Central memory CD8-positive, alpha-beta T cell (primary cell): ENCODE measurements at regions not wholly inside any gene's neighbourhood (a gene's known extent, or its start where the extent isn't known, plus 50 kb on each side); places are given as distances from the start of the nearest gene placed in this dataset.

Experiments
- ATAC-seq: fragments of 150-1000 bp; cut with Tn5 transposase; replicated peaks from 2 replicates; pipeline ENCODE4 v1.10.0; 2022; ENCODE audit warnings: mild to moderate bottlenecking, moderate FRiP score, moderate number of reproducible peaks; ENCODE audit not compliant: poor library complexity, severe bottlenecking; ENCODE audit errors: extremely low read depth
- DNase-seq, 2 donors: peaks; one replicate each; pipeline ENCODE4 v3.0.0; 2021; ENCODE audit warnings: low spot score in 2 of 2
- H3K27ac Mint-ChIP-seq: one replicate; pipeline ENCODE4 v1.8.0; 2022; ENCODE audit warnings: low read depth, mild to moderate bottlenecking, moderate library complexity, mixed read lengths
- H3K27me3 Mint-ChIP-seq: one replicate; pipeline ENCODE4 v1.8.0; 2022; ENCODE audit warnings: mixed read lengths
- H3K36me3 Mint-ChIP-seq: one replicate; pipeline ENCODE4 v1.8.0; 2022; ENCODE audit warnings: mild to moderate bottlenecking, moderate library complexity, mixed read lengths; ENCODE audit not compliant: insufficient read depth
- H3K4me1 Mint-ChIP-seq: one replicate; pipeline ENCODE4 v1.8.0; 2022; ENCODE audit warnings: mixed read lengths
- H3K4me3 Mint-ChIP-seq: one replicate; pipeline ENCODE4 v1.8.0; 2022; ENCODE audit warnings: mild to moderate bottlenecking, moderate library complexity, mixed read lengths
- H3K9me3 Mint-ChIP-seq: one replicate; pipeline ENCODE4 v1.8.0; 2022; ENCODE audit warnings: mixed read lengths

GRCh38 chr3:76652524-76652923 lies 387.4 kb upstream of the ROBO2 start:
- H3K27me3 Mint-ChIP-seq = no peaks in the 10 kb centered on the region
- DNase-seq (no peak), ATAC-seq (no peak)
- no peak overlapping the region for H3K4me3 Mint-ChIP-seq
- no peaks in the 10 kb centered on the region for H3K36me3 Mint-ChIP-seq
- H3K27ac Mint-ChIP-seq = no peak overlapping the region
- H3K4me1 Mint-ChIP-seq = no peaks in the 10 kb centered on the region
- peaks cover 6% of the 10 kb centered on the region for H3K9me3 Mint-ChIP-seq

GRCh38 chr3:76653640-76654251 lies 386.2 kb upstream of the ROBO2 start:
- Mint-ChIP-seq H3K9me3 (peaks cover 4% of the 10 kb centered on the region), H3K27ac (no peak overlapping the region), H3K4me3 (no peak overlapping the region), H3K36me3 (no peaks in the 10 kb centered on the region), H3K27me3 (no peaks in the 10 kb centered on the region), H3K4me1 (no peaks in the 10 kb centered on the region)
- no peak for DNase-seq
- no peak for ATAC-seq

- DNase-seq = no peak
- H3K4me3 Mint-ChIP-seq = no peak overlapping the region
Observed at GRCh38 chr3:76656531-76657070, 383.3 kb upstream of the ROBO2 start.

GRCh38 chr3:76657909-76658308 lies 382.0 kb upstream of the ROBO2 start:
- Mint-ChIP-seq H3K4me3 (no peak overlapping the region), H3K9me3 (peaks cover 11% of the 10 kb centered on the region), H3K27ac (no peak overlapping the region), H3K4me1 (no peaks in the 10 kb centered on the region), H3K27me3 (no peaks in the 10 kb centered on the region), H3K36me3 (no peaks in the 10 kb centered on the region)
- DNase-seq (no peak), ATAC-seq (no peak)

More at GRCh38 chr3:76656531-76657070, 383.3 kb upstream of the ROBO2 start:
- no peak for ATAC-seq
- Mint-ChIP-seq H3K27ac (no peak overlapping the region), H3K9me3 (peaks cover 4% of the 10 kb centered on the region), H3K27me3 (no peaks in the 10 kb centered on the region), H3K4me1 (no peaks in the 10 kb centered on the region), H3K36me3 (no peaks in the 10 kb centered on the region)

GRCh38 chr3:76661527-76662250 lies 378.2 kb upstream of the ROBO2 start:
- H3K36me3 Mint-ChIP-seq = no peaks in the 10 kb centered on the region
- DNase-seq = no peak
- H3K27ac Mint-ChIP-seq = no peak overlapping the region
- H3K9me3 Mint-ChIP-seq = peaks cover 19% of the 10 kb centered on the region
- no peak overlapping the region for H3K4me3 Mint-ChIP-seq
- H3K4me1 Mint-ChIP-seq = no peaks in the 10 kb centered on the region
- ATAC-seq = no peak
- H3K27me3 Mint-ChIP-seq = no peaks in the 10 kb centered on the region

GRCh38 chr3:76664816-76665215 lies 375.1 kb upstream of the ROBO2 start:
- H3K4me3 Mint-ChIP-seq = no peak overlapping the region
- H3K27me3 Mint-ChIP-seq = no peaks in the 10 kb centered on the region
- no peak overlapping the region for H3K27ac Mint-ChIP-seq
- H3K9me3 Mint-ChIP-seq = peaks cover 19% of the 10 kb centered on the region
- no peaks in the 10 kb centered on the region for H3K4me1 Mint-ChIP-seq
- H3K36me3 Mint-ChIP-seq = no peaks in the 10 kb centered on the region
- no peak for ATAC-seq
- no peak for DNase-seq

DNA sequence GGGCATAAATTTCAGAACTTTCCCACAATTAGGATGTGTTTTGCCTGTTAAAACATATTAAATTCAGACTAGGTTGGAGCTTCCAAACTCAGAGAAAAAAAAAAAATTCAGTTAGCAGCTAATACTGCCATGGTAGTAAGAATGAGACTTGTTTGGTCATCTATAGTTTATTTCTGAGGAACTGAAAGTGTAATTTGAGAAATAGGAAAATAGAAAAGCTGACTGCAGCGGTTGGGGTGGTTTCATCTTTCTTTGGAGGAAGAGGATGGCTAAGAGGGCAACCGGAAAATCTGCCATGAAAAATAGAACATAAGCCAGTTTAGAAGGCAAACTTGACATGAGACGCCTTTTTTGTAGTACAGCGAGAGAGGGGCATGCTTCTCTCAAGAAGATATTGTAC lies 371.2 kb upstream of the ROBO2 start:
- Mint-ChIP-seq H3K27me3 (no peaks in the 10 kb centered on the region), H3K4me3 (no peak overlapping the region), H3K27ac (no peak overlapping the region), H3K9me3 (peaks cover 5% of the 10 kb centered on the region), H3K36me3 (no peaks in the 10 kb centered on the region), H3K4me1 (no peaks in the 10 kb centered on the region)
- DNase-seq = no peak
- ATAC-seq = no peak

GRCh38 chr3:76669322-76669721 lies 370.6 kb upstream of the ROBO2 start:
- DNase-seq (no peak), ATAC-seq (no peak)
- Mint-ChIP-seq H3K4me1 (no peaks in the 10 kb centered on the region), H3K27ac (no peak overlapping the region), H3K27me3 (no peaks in the 10 kb centered on the region), H3K36me3 (no peaks in the 10 kb centered on the region), H3K9me3 (no peaks in the 10 kb centered on the region), H3K4me3 (no peak overlapping the region)

DNA sequence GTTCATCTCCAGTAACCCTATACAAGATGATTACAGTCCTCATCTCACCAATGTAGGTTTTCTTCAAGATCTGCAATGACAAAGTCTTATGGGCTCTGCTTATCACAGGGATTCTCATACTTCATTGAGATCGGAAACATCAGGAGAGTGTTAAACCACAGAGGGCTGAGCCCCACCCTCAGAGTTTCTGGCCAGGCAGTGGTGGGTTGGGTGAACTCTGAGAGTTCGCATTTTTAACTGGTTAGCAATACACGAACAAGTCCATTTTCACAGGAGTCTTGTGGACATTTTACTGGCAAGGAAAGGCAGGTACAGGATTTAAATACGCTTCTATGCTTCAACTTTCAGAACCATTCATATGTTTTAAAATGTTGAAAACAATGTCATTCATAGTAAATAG lies 366.7 kb upstream of the ROBO2 start:
- no peaks in the 10 kb centered on the region for H3K27me3 Mint-ChIP-seq
- no peaks in the 10 kb centered on the region for H3K4me1 Mint-ChIP-seq
- no peak for DNase-seq
- no peak for ATAC-seq
- H3K9me3 Mint-ChIP-seq = peaks cover 6% of the 10 kb centered on the region
- no peaks in the 10 kb centered on the region for H3K36me3 Mint-ChIP-seq
- no peak overlapping the region for H3K4me3 Mint-ChIP-seq
- no peak overlapping the region for H3K27ac Mint-ChIP-seq

DNA sequence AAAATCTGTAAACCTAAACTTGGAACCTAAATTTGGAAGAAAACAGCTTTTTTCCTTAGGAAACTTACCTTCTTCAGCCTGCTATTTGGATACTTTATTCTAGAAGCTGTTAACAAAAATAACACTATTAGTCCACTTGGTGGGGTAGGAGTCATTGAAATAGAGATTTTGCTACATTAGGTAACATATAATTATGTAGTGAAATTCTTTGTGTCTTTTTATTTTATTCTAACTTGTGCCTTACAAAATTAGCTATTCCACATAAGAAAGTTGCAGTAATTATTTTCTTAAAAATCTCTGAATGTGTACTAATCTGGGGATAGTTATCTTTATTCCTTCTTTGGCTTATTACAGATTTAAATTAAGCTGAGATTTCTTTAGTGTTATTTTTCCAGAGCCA lies 360.4 kb upstream of the ROBO2 start:
- Mint-ChIP-seq H3K4me1 (no peaks in the 10 kb centered on the region), H3K27me3 (no peaks in the 10 kb centered on the region), H3K27ac (no peak overlapping the region), H3K36me3 (no peaks in the 10 kb centered on the region), H3K4me3 (no peak overlapping the region), H3K9me3 (peaks cover 24% of the 10 kb centered on the region)
- ATAC-seq = no peak
- no peak for DNase-seq

DNA sequence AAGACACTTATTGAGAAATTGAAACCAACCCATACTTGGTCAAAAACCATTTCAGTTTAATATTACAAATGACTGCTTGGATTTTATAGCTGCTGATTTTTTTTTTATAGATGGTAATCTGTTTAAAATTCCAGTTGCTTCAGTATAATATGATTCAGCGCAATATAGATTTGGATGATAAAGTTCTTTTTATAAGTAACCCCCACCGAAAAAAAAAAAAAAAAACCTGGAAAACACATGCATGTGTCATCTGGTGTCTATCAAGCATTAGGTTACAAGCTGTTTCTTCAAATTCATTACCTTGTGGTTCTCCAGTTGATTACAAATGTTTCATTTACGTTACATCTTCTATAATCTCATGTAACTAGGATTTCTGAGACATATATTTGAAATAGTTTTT lies 356.6 kb upstream of the ROBO2 start:
- no peaks in the 10 kb centered on the region for H3K4me1 Mint-ChIP-seq
- no peak overlapping the region for H3K27ac Mint-ChIP-seq
- DNase-seq (no peak), ATAC-seq (no peak)
- peaks cover 19% of the 10 kb centered on the region for H3K9me3 Mint-ChIP-seq
- peaks cover 1% of the 10 kb centered on the region for H3K36me3 Mint-ChIP-seq
- no peak overlapping the region for H3K4me3 Mint-ChIP-seq
- no peaks in the 10 kb centered on the region for H3K27me3 Mint-ChIP-seq

DNA sequence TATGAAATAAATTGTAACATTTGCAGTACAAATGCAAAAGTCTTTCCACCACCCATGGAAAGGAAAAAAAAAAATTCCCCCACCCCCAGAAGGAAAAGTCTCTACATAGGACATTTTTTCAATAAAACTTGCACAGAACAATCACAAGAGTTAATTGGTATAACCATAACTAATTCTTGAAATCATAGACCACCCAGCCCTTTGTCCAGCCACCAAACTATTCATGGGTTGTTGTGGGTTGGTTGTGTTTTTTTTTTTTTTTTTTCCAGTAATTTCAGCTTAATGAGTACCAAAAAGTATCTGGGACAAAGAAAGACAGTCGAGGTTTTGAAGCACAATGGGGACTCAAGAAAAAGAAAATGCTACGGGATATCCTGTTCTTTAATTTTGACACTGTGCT lies 355.0 kb upstream of the ROBO2 start:
- H3K36me3 Mint-ChIP-seq = peaks cover 1% of the 10 kb centered on the region
- no peak for DNase-seq
- no peaks in the 10 kb centered on the region for H3K27me3 Mint-ChIP-seq
- peaks cover 27% of the 10 kb centered on the region for H3K9me3 Mint-ChIP-seq
- ATAC-seq = no peak
- no peak overlapping the region for H3K4me3 Mint-ChIP-seq
- no peaks in the 10 kb centered on the region for H3K4me1 Mint-ChIP-seq
- no peak overlapping the region for H3K27ac Mint-ChIP-seq

GRCh38 chr3:76685858-76686257 lies 354.0 kb upstream of the ROBO2 start:
- H3K36me3 Mint-ChIP-seq = peaks cover 1% of the 10 kb centered on the region
- DNase-seq (no peak), ATAC-seq (no peak)
- H3K27me3 Mint-ChIP-seq = no peaks in the 10 kb centered on the region
- H3K9me3 Mint-ChIP-seq = peaks cover 27% of the 10 kb centered on the region
- no peak overlapping the region for H3K27ac Mint-ChIP-seq
- no peaks in the 10 kb centered on the region for H3K4me1 Mint-ChIP-seq
- no peak overlapping the region for H3K4me3 Mint-ChIP-seq
